Islet of Langerhans (tissue), 1 donor: ENCODE measurements at regions not wholly inside any gene's neighbourhood (a gene's known extent, or its start where the extent isn't known, plus 50 kb on each side); places are given as distances from the start of the nearest gene placed in this dataset.
"Not testable (repeated sequence)": the region's sequence is repeated elsewhere in the genome, so short reads cannot be mapped to it uniquely, and the experiment has no call there.

Source experiments
- FAIRE-seq: peaks from one replicate; lab custom pipeline; 2011; peaks lifted over from hg19 to GRCh38; lab: Jason Lieb, UNC

DNA sequence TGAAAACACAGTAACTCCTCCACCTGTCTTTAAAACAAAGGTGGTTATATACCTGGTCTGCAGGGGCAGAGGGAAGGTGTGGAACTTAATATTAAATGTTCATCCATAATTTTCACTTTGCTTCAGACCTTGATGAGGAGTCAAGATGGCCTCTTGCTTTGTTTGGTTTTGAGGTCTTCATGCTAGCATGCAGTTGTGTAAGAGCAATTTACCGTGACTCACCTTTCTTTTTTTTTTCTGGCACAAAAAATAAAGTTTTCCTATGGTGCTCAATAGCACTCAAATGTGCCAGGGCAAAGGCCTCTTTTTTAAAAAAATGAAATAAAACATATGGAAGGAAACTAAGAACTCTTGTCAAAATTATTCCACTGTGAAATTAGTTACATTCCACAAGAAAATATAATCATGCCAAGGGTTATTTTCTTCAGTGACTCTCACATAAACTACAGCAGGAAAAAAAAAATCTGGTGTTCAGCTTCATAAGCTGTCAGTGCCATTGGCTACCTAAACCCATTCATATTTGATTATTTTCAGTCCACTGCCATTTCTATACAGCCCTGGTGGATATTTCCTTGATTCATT is 128.2 kb downstream of the SLC7A11 start:
- no peak for FAIRE-seq

DNA sequence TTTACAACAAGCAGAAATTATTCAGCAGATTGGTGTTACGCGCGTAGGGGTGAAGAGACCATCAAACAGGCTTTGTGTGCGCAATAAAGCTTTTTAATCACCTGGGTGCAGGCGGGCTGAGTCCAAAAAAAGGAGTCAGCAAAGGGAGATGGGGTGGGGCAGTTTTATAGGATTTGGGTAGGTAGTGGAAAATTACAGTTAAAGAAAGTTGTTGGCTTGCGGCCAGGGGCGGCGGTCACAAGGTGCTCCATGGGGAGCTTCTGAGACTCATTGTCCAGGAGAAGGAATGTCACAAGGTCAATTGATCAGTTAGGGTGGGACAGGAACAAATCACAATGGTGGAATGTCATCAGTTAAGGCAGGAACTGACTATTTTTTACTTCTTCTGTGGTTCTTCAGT is 129.3 kb downstream of the SLC7A11 start:
- FAIRE-seq = not testable (repeated sequence)

DNA sequence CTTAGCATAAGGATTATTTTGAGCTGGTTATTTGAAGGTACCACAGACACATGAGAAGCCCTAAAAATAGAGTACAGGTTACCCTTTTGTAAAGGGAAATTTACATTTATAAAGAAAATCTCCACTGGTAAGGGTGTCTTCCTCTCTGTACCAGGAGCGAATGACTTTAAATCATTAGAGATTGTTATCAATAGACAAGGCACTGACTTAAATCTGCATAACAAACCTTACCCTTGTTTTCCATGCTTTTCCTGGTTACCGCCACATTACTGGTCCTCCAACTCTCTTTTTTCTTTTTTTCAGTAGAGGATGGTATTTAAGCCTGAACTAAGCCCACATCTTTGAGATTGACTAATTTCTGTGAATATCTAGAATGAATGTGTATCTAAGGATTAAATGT is 129.8 kb downstream of the SLC7A11 start:
- FAIRE-seq = no peak

DNA sequence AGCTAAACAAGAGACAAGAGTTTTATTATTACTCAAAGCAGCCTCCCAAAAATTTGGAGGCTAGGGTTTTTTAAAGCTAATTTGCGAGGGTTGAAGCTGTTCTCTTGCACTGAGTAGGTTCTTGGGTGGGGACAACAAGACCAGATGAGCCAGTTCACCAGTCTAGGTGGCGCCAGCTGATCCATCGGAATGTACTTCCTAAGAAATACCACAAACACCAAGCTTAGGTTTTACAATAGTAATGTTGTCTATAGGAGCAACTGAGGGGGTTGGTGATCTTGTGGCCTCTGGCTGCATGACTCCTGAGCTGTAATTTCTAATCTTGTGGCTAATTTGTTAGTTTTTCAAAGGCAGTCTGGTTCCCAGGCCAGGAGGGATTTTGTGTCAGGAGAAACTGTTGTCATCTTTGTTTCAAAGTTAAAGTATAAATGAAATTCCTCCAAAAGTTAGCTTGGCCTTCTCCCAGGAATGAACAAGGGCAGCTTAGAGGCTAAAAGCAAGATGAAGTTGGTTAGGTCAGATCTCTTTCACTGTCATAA is 130.6 kb downstream of the SLC7A11 start:
- no peak for FAIRE-seq

DNA sequence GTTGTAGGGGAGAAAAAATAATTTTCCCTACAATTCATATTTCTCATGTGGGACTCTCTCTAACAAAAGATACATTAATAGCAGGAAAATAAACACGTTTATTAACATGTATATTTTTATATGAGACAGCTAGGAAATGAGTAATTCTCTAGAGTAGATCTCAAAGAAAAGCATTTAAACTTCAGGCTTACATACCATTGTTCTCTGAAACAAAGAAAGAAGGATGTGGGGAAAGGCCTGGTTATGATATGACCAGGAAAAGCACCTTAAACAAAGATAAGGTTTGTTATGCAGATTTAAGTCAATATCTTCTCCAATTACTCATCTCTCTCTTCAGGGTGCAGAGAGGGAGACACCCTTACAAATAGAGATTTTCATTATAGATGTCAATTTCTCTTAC is 131.3 kb downstream of the SLC7A11 start:
- no peak for FAIRE-seq

DNA sequence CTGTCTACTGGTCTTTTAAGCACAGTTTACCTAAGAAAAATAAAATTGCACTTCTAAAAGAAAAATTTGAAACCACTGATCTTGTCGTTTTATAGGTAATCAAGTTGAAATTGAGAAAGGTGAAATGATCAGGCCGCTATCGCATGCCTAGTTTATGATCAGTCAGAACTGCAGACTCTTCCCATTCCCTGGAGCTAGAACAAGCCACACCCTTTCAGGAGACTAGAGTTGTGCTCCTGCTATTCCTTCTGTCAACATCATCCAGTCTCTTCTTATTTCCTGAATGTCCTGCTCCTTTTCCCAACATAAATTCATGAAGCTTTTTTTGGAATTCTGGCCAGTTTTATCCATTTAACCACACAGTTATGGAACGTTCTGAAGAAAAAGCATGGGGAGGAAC is 135.1 kb downstream of the SLC7A11 start:
- no peak for FAIRE-seq

DNA sequence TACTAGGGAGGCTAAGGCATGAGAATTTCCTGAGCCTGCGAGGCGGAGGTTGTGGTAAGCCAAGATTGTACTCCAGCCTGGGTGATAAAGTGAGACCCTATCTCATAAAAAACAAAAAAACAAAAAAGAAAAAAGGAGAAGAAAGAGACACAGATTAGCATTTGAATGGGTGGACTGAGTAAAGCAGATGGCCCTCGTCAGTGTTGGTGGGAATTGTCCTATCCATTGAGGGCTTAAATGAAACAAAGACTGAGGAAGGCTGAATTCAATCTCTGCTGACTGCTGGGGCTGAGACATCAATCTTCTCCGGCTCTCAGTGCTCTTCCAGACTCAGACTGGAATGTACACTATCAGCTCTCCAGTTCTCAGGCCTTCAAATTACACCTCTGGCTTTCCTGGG is 136.8 kb downstream of the SLC7A11 start:
- no peak for FAIRE-seq

DNA sequence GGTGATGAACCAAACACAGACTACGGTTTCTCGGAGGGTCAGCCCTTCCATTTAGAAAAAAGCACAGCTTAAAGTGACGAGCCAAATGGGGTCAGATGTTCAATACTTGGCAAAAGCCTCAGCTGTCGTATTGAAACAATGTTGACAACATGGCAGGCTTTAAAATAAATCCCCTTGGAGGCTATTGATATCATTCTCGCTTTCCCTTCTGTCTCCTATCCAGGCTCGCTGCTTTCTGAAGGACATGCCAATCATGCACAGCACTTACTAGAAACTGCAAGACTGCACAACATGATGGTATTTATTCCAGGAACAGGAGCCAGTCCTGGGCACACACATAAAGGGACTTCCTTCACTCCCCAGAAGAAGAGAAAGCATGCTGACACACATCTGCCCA is 137.9 kb downstream of the SLC7A11 start:
- FAIRE-seq = no peak

DNA sequence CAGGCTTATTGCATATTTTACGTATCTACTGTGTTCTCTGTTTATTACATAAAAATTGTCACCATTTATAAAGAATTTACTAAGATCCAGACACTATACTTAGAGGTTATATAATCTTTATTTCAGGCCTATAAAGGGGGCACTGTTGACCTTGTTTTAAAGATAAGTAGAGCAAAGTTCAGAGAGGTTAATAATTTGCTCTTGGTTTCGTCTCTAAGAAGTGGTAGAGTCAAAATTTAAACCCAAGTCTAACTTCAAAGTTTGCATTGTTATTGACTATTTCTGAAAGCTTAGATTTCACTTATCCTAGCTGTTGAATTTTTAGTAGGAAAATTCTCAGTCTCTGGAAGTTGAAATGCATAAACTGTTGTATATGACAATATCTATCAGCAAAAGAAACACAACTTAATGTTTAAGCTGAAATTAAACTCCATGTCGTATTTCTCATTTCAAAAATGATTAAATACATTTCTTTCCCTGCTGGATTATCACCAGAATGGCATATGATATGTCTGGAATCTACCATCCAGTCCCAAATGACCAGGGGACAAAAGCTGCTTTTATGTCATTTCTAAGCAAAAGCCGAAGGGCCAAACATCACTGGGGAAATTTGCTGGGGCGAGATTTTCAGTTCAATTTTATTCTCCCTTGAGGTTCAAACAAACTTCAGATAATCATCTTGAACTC is 138.4 kb downstream of the SLC7A11 start:
- FAIRE-seq = peak; percentile 55

DNA sequence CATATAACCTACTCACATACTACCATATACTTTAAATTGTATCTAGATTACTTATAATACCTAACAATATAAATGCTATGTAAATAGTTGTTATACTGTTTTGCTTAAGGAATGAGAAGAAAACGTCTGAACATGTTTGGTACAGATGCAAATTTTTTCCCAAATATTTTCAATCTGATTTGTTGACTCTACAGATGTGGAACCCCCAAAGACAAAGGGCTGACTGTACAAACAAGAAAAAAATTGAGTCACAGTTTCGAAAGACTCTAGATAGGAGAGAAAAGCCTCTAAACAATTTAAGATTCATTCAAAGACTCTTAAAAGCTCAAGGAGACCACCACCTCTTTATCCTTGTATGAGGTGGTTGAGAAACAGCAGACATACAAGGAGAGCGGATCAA is 142.8 kb downstream of the SLC7A11 start:
- FAIRE-seq = peak; percentile 24

DNA sequence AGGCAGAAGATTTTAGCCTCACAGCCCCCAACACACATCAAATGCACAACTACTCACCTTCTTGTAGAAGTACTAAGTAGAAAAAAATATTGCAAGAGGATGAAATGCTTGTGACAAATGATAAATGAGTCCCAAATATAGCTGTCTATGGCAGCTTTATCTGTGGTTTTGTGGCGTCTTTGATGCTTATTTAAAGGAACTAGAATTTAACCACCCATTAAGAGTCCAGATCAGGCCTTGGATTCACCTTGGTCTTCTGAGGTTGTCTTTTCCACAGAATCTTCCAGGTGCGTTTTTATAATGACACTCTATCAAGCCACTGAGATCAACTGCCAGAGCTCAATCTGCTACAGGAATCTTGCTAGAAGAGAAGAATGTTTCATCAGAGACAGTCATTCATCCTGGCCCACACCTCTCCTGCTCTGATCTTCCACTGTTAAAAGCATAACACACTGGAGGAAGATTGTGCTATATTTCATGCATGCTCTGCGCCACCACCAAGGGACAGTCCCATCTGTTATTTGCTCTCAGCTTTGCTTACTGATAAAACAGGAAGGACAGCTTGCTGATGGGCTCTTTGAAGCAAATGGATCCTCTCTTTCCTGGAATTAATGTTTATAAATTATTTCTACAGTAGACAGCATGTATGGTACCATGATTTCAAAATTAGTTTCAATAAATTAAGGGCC is 144.1 kb downstream of the SLC7A11 start:
- FAIRE-seq = peak; percentile 89

DNA sequence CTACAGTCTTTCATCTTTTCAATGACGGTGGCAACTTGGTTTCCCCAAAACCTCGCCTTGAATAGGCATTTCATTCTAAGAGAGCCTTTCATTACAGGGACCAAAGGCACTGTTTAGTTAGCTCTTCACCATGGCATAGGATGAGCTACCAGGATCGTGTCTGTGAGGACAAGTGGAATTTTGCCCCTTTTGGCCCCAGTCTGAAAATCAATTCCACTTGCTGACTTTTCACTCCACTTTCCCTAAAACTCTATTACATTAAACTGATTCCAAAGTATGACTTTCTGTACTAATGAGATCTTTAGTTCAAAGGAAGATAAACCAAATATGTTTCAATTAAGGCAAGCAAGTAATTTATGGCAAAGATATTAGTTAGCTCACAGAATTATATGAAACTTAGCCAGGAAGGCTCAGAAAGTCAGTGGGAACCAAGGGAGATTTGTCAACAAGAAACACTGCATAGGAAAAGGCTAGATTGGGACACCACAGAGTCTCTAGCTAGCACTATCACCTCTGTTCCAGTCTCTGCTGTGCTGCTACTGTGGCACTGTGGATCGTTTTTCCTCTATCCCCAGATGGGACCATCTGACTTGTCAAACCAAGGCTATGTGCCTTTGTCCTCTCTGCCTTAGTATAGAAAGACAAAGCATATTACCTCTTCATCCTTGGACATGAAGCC is 145.6 kb downstream of the SLC7A11 start:
- FAIRE-seq = no peak

DNA sequence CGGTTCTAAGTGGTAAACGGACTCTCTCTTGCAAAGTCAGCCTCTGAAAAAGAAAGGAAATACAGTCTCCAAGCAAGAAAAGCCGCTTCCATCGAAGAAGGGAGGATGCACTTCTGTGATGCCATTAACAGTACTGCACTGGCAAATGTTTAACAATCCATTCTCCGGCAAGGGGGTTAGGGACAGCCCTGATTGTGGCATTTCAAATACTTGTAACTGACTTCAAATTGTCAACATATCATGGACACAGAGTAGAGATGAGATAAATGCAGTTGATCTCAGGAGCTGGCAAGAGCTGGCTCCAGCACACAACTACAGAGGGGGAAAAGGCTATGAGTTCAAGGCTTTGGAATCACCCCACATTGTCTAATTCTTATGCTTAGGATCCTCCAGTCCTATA is 146.8 kb downstream of the SLC7A11 start:
- FAIRE-seq = no peak

DNA sequence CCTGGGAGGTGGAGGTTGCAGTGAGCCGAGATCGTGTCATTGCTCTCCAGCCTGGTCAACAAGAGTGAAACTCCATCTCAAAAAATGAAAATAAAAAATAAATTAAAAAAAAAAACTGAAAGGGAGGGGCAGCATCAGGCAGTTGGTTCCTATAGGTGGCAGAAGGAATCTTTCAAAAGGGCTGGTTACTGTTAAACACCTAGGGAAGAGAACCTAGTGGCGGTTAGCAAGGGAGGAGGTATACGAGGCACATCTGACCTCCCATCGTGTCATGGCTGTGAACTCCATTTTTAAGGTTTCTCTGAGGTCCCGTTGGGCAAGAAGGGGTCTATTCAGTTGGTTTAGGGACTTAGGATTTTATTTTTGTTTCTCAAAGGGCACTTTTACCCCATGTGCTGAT is 150.1 kb downstream of the SLC7A11 start:
- no peak for FAIRE-seq

DNA sequence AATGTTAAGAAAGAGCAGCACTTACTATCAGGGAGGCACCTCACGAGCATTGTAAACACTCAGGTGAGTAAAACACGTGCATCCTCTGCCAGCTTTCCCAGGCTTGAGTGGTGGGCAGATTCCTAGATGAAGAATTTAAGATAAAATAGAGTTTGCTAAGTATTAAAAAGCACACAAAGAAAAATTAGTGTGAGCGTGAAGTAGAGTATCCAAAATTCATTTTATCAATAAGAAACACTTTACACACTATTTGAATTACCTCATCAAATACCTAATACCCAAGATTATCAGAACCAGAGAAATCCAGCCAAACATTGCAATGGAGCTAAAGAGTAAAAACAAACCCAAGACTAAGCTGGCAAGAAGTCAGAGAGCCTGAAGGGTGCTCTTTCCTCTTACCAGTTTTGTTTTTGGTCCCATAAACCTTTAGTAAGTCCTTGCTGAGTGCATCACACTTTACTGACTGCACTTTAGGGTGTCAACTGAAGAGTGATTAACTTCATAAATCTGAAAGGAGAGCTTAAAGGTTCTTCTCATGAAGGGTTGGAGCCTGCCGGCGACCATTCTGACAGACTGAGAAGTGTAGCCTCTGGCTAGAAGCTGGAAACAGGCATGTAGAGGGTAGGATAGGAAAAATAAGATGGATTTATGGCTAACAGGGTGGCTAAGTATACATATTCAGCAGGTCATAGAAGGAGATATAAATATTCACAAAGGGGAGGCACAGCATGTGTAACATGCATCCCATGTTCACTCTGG is 151.1 kb downstream of the SLC7A11 start:
- no peak for FAIRE-seq

DNA sequence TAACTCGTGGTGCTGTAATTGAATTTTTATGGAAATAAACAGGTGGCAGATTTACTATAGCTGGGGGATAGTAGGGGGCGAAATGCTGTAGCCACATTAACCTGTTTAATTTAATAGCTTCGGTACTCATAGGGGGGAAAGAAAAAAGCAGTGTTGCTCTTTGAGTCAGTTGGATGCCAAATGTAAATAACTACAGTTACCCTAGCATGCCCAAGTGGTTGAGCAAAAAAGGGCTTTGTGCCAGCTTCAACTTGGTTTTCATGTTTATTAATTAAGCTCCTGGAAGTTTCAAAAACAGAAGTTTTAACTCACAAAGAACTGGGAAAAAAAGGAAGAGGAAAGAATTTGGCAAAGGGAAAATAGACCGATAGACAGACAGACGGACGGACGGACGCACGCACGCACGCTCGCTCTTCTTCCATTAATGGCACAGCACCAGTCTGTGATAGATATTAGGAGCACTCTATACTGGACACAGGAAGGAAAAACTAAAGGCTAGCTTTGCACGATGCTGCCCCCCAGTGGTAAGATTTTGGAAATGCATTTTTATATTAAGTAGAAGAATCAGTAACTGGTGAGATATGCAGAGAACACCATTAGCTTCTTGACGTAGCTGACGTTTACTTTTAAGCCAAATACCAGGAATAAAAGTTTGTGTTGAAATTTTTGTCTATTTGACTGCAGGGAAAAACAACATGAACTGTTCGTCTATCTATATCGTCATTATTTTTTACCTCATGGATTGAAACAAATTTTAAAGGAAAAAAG is 151.8 kb downstream of the SLC7A11 start:
- peak; percentile 97 for FAIRE-seq

DNA sequence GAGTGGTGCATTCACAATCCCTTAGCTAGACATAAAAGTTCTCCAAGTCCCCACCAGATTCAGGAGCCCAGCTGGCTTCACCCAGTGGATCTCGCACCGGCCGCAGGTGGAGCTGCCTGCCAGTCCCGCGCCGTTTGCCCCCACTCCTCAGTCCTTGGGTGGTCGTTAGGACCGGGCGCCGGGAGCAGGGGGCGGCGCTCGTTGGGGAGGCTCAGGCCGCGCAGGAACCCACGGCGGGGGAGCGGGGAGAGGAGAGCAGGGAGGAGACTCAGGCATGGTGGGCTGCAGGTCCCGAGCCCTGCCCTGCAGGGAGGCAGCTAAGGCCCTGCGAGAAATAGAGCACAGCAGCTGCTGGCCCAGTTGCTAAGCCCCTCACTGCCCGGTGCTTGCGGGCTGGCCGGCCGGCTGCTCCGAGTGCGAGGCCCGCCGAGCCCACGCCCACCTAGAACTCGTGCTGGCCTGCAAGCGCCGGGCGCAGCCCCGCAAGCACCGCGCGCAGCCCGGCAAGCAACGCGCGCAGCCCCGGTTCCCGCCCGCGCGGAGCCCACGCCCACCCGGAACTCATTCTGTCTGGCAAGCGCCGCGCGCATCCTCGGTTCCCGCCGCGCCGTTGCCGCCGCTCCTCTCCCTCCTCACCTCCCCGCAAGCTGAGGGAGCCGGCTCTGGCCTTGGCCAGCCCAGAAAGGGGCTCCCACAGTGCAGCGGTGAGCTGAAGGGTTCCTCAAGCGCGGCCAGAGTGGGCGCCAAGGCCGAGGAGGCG is 153.5 kb downstream of the SLC7A11 start:
- FAIRE-seq = no peak

DNA sequence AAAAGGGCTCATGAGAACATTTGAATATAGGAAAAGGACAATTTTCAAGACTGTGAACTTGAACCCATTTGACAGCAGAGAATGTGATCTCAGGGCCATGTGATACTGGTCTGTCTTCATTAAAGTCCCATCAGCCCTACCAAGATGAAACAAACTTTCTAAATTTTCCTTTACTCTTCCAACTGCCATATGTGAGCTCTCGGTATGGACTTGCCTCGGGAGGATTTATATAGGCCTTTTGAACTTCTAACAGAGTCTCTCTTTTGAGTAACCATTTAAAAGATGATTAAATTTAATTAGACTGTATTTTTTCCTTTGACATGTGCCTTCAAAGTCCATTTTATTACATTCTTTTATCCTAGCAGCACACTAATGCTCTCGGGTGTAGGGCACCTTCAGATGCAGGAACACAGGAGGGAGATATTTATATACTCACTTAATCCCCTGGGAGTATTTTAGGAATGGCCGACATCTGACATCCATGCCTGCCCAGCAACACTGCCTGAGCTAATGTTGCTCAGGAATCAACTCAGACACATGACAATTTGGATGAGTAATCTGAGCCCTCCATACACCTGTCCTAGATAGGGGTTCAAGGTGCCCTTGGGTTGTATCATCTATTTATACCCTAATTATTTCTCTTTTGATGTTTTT is 155.0 kb downstream of the SLC7A11 start:
- FAIRE-seq = no peak

DNA sequence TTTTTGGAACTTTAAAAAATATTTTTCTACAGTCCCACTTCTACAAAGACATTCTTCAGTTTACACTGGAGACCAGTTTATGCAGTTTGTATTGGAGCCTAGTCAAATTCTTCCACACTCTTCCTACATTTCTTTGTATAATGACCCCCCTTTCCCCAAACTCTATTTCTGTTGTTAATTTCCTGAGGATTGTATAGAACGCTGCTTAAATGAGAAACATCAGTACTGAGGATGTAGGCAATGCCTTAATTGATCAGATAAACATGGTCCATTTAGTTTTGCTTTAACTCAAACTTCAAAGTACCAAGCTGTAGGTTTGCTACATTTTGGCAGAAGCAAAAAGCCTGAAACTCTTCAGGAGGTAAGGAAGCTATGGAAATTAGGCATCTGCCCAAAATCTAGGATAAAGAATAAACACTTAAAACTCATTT is 155.5 kb downstream of the SLC7A11 start:
- FAIRE-seq = no peak

DNA sequence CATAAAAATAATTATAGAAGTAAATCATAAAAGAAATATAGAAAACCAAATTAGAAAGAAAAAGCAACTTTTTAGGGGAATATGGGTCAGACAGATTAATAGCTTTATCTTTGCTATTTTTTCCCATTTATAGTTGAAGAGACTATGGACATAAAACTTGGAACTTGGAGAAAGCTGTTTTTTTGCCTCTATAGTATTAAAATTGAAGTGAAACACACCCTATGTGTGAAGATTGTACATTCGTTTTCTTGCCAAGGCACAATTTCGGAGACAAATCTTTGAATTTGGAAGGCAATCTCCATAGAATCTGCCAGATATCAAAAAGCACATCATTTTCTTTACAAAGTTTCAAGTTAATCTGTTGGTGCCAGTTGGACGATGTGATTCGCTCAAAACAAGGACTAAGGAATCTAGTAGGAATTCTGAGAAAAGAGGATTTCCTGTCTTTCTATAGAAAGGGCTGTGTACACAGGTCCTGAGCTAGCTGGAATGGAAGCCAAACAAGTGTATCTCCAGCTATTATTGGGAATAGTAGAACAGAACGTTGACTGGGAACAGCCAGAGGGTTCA is 156.3 kb downstream of the SLC7A11 start:
- no peak for FAIRE-seq
